ENCODE measurements at regions not wholly inside any gene's neighbourhood (a gene's known extent, or its start where the extent isn't known, plus 50 kb on each side); places are given as distances from the start of the nearest gene placed in this dataset.

DNA sequence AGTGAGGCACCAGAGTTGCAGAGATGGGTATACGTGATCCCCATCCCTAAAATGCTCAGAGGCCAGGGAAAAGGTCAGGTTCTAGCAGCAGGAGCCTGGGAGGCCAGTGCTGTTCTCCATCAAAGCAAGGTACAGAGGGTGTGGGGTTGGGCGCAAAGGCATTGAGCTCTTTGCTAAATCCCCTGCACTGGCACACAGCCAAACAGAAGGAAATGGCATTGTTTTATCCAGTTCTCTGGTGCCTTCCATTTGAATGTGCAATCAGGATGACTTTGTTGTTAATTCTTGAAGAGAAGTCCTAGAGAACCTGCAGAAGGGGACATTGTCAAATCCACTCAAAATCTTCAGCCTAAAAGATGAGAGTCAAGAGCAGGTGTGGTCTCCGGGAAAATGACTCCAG, 111.3 kb upstream of the CHST15 start:
- H3K9me3 ChIP-seq (ENCODE audit: control insufficient read depth in 4 of 4, insufficient read depth in 3 of 4, low read length in 3 of 4), result peaks cover 0 to 2% (median 0%) of the 10 kb centered on the region in 4 donors
- H3K4me1 ChIP-seq (ENCODE audit: control insufficient read depth in 5 of 5, insufficient read depth in 5 of 5, low read length in 5 of 5), result no peaks in the 10 kb centered on the region
- no peaks in the 10 kb centered on the region for H3K27me3 ChIP-seq (ENCODE audit: control insufficient read depth in 3 of 3, insufficient read depth in 3 of 3, low read length in 2 of 3)
- TF ChIP-seq, protein P1, sequence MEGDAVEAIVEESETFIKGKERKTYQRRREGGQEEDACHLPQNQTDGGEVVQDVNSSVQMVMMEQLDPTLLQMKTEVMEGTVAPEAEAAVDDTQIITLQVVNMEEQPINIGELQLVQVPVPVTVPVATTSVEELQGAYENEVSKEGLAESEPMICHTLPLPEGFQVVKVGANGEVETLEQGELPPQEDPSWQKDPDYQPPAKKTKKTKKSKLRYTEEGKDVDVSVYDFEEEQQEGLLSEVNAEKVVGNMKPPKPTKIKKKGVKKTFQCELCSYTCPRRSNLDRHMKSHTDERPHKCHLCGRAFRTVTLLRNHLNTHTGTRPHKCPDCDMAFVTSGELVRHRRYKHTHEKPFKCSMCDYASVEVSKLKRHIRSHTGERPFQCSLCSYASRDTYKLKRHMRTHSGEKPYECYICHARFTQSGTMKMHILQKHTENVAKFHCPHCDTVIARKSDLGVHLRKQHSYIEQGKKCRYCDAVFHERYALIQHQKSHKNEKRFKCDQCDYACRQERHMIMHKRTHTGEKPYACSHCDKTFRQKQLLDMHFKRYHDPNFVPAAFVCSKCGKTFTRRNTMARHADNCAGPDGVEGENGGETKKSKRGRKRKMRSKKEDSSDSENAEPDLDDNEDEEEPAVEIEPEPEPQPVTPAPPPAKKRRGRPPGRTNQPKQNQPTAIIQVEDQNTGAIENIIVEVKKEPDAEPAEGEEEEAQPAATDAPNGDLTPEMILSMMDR (IDR thresholded peaks at IDR 0.05; ENCODE audit: control extremely low read depth, extremely low read depth), result no peak
- H3K36me3 ChIP-seq (ENCODE audit: control insufficient read depth in 4 of 4, insufficient read depth in 4 of 4, low read length in 4 of 4), result no peaks in the 10 kb centered on the region
- DNase-seq (no peak), ATAC-seq (ENCODE audit: insufficient read depth, low FRiP score) (no peak)
- no peak overlapping the region for H3K27ac ChIP-seq (ENCODE audit: low read depth in 1 of 2, low read length in 1 of 2)
- H3K9ac ChIP-seq (ENCODE audit: insufficient read depth in 1 of 2, low read length in 2 of 2), result no peak overlapping the region
- WGBS, 2 donors, result 90 to 92% methylated on average over 3 of the region's 3 CpGs
- H3K4me3 ChIP-seq, result no peak overlapping the region

DNA sequence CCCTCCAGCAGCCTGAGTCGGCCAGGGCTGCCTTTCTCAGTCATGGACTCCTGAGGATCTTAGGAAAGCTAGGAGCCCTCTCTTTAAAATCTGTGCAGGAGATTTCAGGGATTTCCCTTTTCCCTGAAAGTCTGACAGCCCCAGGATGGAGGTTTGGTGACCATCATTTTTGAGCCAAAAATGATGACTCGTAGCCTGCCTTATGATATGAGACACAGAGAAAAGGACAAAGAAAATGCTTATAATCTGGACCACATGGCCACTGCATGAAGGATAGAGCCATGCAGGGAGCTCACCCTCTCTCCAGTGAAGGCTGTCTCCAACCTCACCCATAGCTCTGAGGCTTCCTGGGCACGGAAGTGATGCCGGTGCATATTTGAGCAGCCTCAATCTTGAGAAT, 106.6 kb upstream of the CHST15 start:
- TF ChIP-seq, protein P1 (IDR thresholded peaks at IDR 0.05; ENCODE audit: control extremely low read depth, extremely low read depth), result no peak
- Histone ChIP-seq H3K27ac (ENCODE audit: low read depth in 1 of 2, low read length in 1 of 2) (no peak overlapping the region), H3K9me3 (ENCODE audit: control insufficient read depth in 4 of 4, insufficient read depth in 3 of 4, low read length in 3 of 4) (no peaks in the 10 kb centered on the region), H3K4me1 (ENCODE audit: control insufficient read depth in 5 of 5, insufficient read depth in 5 of 5, low read length in 5 of 5) (peaks cover 0 to 6% (median 0%) of the 10 kb centered on the region in 5 donors), H3K27me3 (ENCODE audit: control insufficient read depth in 3 of 3, insufficient read depth in 3 of 3, low read length in 2 of 3) (no peaks in the 10 kb centered on the region), H3K4me3 (no peak overlapping the region), H3K9ac (ENCODE audit: insufficient read depth in 1 of 2, low read length in 2 of 2) (no peak overlapping the region), H3K36me3 (ENCODE audit: control insufficient read depth in 4 of 4, insufficient read depth in 4 of 4, low read length in 4 of 4) (no peaks in the 10 kb centered on the region)
- DNase-seq (no peak), ATAC-seq (ENCODE audit: insufficient read depth, low FRiP score) (no peak)
- 87 to 90% methylated on average over 4 of the region's 4 CpGs for WGBS, 2 donors

DNA sequence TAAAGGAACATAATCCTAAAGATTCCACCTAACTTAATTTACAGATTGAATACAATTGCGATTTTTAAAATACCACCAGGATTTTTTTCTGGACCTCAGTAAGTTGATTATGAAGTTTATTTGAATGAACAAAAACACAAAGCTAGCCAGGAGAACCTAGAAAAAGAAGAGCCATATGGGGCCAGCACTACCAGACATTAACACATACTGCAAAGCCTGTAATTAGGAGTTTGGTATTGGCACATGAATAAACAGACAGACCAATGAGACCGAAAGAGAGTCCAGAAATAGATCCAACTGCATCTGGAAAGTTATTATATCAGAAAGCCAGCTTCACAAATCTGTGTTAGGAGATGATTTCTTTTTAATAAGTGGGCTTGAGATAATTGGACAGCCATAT, 105.5 kb upstream of the CHST15 start:
- H3K9ac ChIP-seq (ENCODE audit: insufficient read depth in 1 of 2, low read length in 2 of 2), result no peak overlapping the region
- H3K4me1 ChIP-seq (ENCODE audit: control insufficient read depth in 5 of 5, insufficient read depth in 5 of 5, low read length in 5 of 5), result peaks cover 0 to 6% (median 2%) of the 10 kb centered on the region in 5 donors
- no peak overlapping the region for H3K4me3 ChIP-seq
- TF ChIP-seq, protein P1 (IDR thresholded peaks at IDR 0.05; ENCODE audit: control extremely low read depth, extremely low read depth), result no peak
- H3K9me3 ChIP-seq (ENCODE audit: control insufficient read depth in 4 of 4, insufficient read depth in 3 of 4, low read length in 3 of 4), result no peaks in the 10 kb centered on the region
- H3K36me3 ChIP-seq (ENCODE audit: control insufficient read depth in 4 of 4, insufficient read depth in 4 of 4, low read length in 4 of 4), result no peaks in the 10 kb centered on the region
- no peaks in the 10 kb centered on the region for H3K27me3 ChIP-seq (ENCODE audit: control insufficient read depth in 3 of 3, insufficient read depth in 3 of 3, low read length in 2 of 3)
- DNase-seq (peak in 2 of 3 donors; percentile 27 to 37), ATAC-seq (ENCODE audit: insufficient read depth, low FRiP score) (no peak)
- WGBS, 2 donors, result 88 to 90% methylated on average over 2 of the region's 2 CpGs
- no peak overlapping the region for H3K27ac ChIP-seq (ENCODE audit: low read depth in 1 of 2, low read length in 1 of 2)

DNA sequence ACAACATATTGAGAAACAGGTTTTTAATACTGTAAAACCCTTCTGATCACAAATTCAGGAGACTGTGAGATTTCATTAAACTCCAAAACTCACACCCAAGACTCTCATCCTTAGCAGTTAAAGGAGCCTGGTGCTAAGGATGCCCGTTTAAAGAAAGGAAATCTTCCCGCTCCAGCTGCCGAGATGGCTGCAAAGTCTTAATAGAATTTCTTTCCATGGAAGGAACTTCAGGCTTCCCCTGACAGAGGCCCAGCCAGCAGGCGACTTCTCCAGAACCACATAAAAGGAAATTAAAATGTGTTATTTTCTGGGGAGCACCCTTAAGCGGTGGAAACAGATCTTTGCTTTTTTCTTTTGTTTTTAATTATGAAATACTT, 104.7 kb upstream of the CHST15 start:
- Histone ChIP-seq H3K27ac (ENCODE audit: low read depth in 1 of 2, low read length in 1 of 2) (no peak overlapping the region), H3K36me3 (ENCODE audit: control insufficient read depth in 4 of 4, insufficient read depth in 4 of 4, low read length in 4 of 4) (no peaks in the 10 kb centered on the region)

More for the DNA sequence above, 104.7 kb upstream of the CHST15 start:
- Histone ChIP-seq H3K9ac (ENCODE audit: insufficient read depth in 1 of 2, low read length in 2 of 2) (no peak overlapping the region), H3K9me3 (ENCODE audit: control insufficient read depth in 4 of 4, insufficient read depth in 3 of 4, low read length in 3 of 4) (no peaks in the 10 kb centered on the region), H3K27me3 (ENCODE audit: control insufficient read depth in 3 of 3, insufficient read depth in 3 of 3, low read length in 2 of 3) (no peaks in the 10 kb centered on the region), H3K4me3 (no peak overlapping the region), H3K4me1 (ENCODE audit: control insufficient read depth in 5 of 5, insufficient read depth in 5 of 5, low read length in 5 of 5) (peaks cover 0 to 6% (median 3%) of the 10 kb centered on the region in 5 donors)
- ATAC-seq (ENCODE audit: insufficient read depth, low FRiP score), result no peak
- DNase-seq, result no peak
- TF ChIP-seq, protein P1 (IDR thresholded peaks at IDR 0.05; ENCODE audit: control extremely low read depth, extremely low read depth), result no peak
- WGBS, 2 donors, result 62 to 74% methylated on average over 5 of the region's 5 CpGs

Data from lung (tissue), 11 donors.